HG03095 (cell line): ENCODE measurements at regions not wholly inside any gene's neighbourhood (a gene's known extent, or its start where the extent isn't known, plus 50 kb on each side); places are given as distances from the start of the nearest gene placed in this dataset.
"Not testable (repeated sequence)": the region's sequence is repeated elsewhere in the genome, so short reads cannot be mapped to it uniquely, and the experiment has no call there.

ENCODE experiments used
- ATAC-seq: cut with Tn5 transposase; IDR thresholded peaks from one replicate; pipeline ENCODE4 v1.9.1; 2021; ENCODE audit warnings: moderate library complexity; ENCODE audit not compliant: unreplicated experiment

- not testable (repeated sequence) for ATAC-seq
These were observed 1672.5 kb upstream of the B3GALT2 start for GRCh38 chr1:194858811-194859480.

GRCh38 chr1:194857413-194857812 is 1671.0 kb upstream of the B3GALT2 start:
- no peak for ATAC-seq

- ATAC-seq = no peak
These were observed 1662.4 kb upstream of the B3GALT2 start for GRCh38 chr1:194848846-194849245.

GRCh38 chr1:194846488-194846887 is 1660.1 kb upstream of the B3GALT2 start:
- ATAC-seq = no peak

GRCh38 chr1:194843077-194843476 is 1656.7 kb upstream of the B3GALT2 start:
- ATAC-seq = no peak

- ATAC-seq = no peak
These were observed 1646.7 kb upstream of the B3GALT2 start for GRCh38 chr1:194833111-194833510.

GRCh38 chr1:194831595-194831994 is 1645.2 kb upstream of the B3GALT2 start:
- ATAC-seq = not testable (repeated sequence)

GRCh38 chr1:194830387-194830786 is 1644.0 kb upstream of the B3GALT2 start:
- ATAC-seq = peak; percentile 95

GRCh38 chr1:194829492-194829891 is 1643.1 kb upstream of the B3GALT2 start:
- ATAC-seq = no peak

GRCh38 chr1:194825382-194825781 is 1639.0 kb upstream of the B3GALT2 start:
- ATAC-seq = no peak

GRCh38 chr1:194821091-194821490 is 1634.7 kb upstream of the B3GALT2 start:
- no peak for ATAC-seq

- ATAC-seq = no peak
These were observed 1632.3 kb upstream of the B3GALT2 start for GRCh38 chr1:194818674-194819073.

- no peak for ATAC-seq
These were observed 1630.4 kb upstream of the B3GALT2 start for GRCh38 chr1:194816859-194817258.

GRCh38 chr1:194813096-194813495 is 1626.7 kb upstream of the B3GALT2 start:
- no peak for ATAC-seq

GRCh38 chr1:194809665-194810064 is 1623.3 kb upstream of the B3GALT2 start:
- ATAC-seq = no peak

- no peak for ATAC-seq
These were observed 1622.8 kb upstream of the B3GALT2 start for GRCh38 chr1:194809215-194809614.

GRCh38 chr1:194807530-194808220 is 1621.3 kb upstream of the B3GALT2 start:
- no peak for ATAC-seq

- no peak for ATAC-seq
These were observed 1616.2 kb upstream of the B3GALT2 start for GRCh38 chr1:194802572-194802971.

- no peak for ATAC-seq
These were observed 1609.6 kb upstream of the B3GALT2 start for GRCh38 chr1:194795917-194796593.

GRCh38 chr1:194787001-194787400 is 1600.6 kb upstream of the B3GALT2 start:
- no peak for ATAC-seq

- ATAC-seq = no peak
These were observed 1599.6 kb upstream of the B3GALT2 start for GRCh38 chr1:194786027-194786426.

- no peak for ATAC-seq
These were observed 1590.2 kb upstream of the B3GALT2 start for GRCh38 chr1:194776657-194777056.
